ENCODE measurements at regions not wholly inside any gene's neighbourhood (a gene's known extent, or its start where the extent isn't known, plus 50 kb on each side); places are given as distances from the start of the nearest gene placed in this dataset.

- Histone ChIP-seq H3K4me3 (ENCODE audit: control insufficient read depth in 2 of 3, extremely low read depth in 1 of 3, insufficient read depth in 2 of 3, low read depth in 1 of 3, low read length in 3 of 3) (no peak overlapping the region), H3K79me2 (ENCODE audit: control insufficient read depth, insufficient read depth, low read length) (no peaks in the 10 kb centered on the region), H4K20me1 (ENCODE audit: control insufficient read depth, extremely low read depth, insufficient read depth, low read length) (no peaks in the 10 kb centered on the region), H3K36me3 (ENCODE audit: control insufficient read depth in 2 of 2, extremely low read depth in 1 of 2, insufficient read depth in 2 of 2, low read length in 2 of 2) (no peaks in the 10 kb centered on the region), H3K4me1 (ENCODE audit: control insufficient read depth, extremely low read depth, insufficient read depth, low read length) (no peaks in the 10 kb centered on the region), H3K9me1 (ENCODE audit: control insufficient read depth, extremely low read depth, insufficient read depth, low read length) (no peaks in the 10 kb centered on the region), H2AFZ (ENCODE audit: control insufficient read depth, low read length) (no peak overlapping the region), H3K27ac (ENCODE audit: control insufficient read depth, insufficient read depth, low read length) (no peak overlapping the region), H3K4me2 (ENCODE audit: control insufficient read depth, extremely low read depth, insufficient read depth, low read depth, low read length) (no peak overlapping the region), H3K27me3 (ENCODE audit: control insufficient read depth, extremely low read depth, insufficient read depth, low read length) (no peaks in the 10 kb centered on the region), H3K9me3 (ENCODE audit: control insufficient read depth, low read depth, low read length) (no peaks in the 10 kb centered on the region), H3K9ac (ENCODE audit: control insufficient read depth, extremely low read depth, insufficient read depth, low read length) (no peak overlapping the region)
- TF ChIP-seq, protein P1, sequence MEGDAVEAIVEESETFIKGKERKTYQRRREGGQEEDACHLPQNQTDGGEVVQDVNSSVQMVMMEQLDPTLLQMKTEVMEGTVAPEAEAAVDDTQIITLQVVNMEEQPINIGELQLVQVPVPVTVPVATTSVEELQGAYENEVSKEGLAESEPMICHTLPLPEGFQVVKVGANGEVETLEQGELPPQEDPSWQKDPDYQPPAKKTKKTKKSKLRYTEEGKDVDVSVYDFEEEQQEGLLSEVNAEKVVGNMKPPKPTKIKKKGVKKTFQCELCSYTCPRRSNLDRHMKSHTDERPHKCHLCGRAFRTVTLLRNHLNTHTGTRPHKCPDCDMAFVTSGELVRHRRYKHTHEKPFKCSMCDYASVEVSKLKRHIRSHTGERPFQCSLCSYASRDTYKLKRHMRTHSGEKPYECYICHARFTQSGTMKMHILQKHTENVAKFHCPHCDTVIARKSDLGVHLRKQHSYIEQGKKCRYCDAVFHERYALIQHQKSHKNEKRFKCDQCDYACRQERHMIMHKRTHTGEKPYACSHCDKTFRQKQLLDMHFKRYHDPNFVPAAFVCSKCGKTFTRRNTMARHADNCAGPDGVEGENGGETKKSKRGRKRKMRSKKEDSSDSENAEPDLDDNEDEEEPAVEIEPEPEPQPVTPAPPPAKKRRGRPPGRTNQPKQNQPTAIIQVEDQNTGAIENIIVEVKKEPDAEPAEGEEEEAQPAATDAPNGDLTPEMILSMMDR (optimal IDR thresholded peaks at IDR 0.05 in 1 of 3, IDR thresholded peaks at IDR 0.05 in 1 of 3, conservative IDR thresholded peaks at IDR 0.05 in 1 of 3; ENCODE audit: extremely low read depth in 1 of 3, insufficient read depth in 2 of 3, low read length in 3 of 3) = no peak
- no peak for TF ChIP-seq EZH2 (IDR thresholded peaks at IDR 0.05; ENCODE audit: low read length)
- no peak for DNase-seq (ENCODE audit: low read depth, low spot score)
- dilution Hi-C loops (cut with MboI; ENCODE audit: extremely low pct_ligation_motif_present, low sequenced_read_pairs) = no loop called here
- no peak for FAIRE-seq
Observed at GRCh38 chr20:17066902-17067301, 159.9 kb upstream of the PCSK2 start.

DNA sequence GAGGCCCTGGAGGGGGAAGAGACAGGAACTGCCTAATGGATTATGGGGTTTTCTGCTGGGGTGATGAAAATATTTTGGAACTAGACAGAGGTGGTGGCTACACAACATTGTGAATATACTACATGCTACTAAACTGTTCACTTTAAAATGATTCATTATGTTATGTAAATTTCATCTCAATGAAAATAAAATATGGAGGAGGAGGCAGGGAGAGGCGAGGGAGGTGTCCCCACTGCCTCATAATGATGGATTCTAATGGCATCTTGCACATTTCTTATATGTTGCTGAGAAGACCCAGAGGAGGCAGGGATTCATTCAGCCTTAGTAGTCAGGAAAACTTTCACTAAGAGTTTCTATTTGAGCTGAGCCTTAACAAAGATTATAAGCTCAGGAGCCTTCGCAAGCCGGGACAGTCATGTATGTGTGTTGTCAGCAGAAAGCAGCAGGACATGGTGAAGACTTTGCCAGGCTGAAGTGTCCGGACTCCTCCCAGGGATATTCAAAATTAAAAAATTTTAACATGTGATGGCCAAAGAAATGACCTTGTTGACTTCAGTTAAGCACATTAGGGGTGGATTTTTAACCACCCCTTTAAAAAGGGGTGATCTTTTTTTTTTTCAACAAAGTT is 158.6 kb upstream of the PCSK2 start:
- Histone ChIP-seq H3K27ac (ENCODE audit: control insufficient read depth, insufficient read depth, low read length) (no peak overlapping the region), H3K9me3 (ENCODE audit: control insufficient read depth, low read depth, low read length) (no peaks in the 10 kb centered on the region), H3K4me1 (ENCODE audit: control insufficient read depth, extremely low read depth, insufficient read depth, low read length) (no peaks in the 10 kb centered on the region), H3K36me3 (ENCODE audit: control insufficient read depth in 2 of 2, extremely low read depth in 1 of 2, insufficient read depth in 2 of 2, low read length in 2 of 2) (no peaks in the 10 kb centered on the region), H2AFZ (ENCODE audit: control insufficient read depth, low read length) (no peak overlapping the region), H3K9ac (ENCODE audit: control insufficient read depth, extremely low read depth, insufficient read depth, low read length) (no peak overlapping the region), H3K27me3 (ENCODE audit: control insufficient read depth, extremely low read depth, insufficient read depth, low read length) (no peaks in the 10 kb centered on the region), H3K4me3 (ENCODE audit: control insufficient read depth in 2 of 3, extremely low read depth in 1 of 3, insufficient read depth in 2 of 3, low read depth in 1 of 3, low read length in 3 of 3) (no peak overlapping the region), H3K4me2 (ENCODE audit: control insufficient read depth, extremely low read depth, insufficient read depth, low read depth, low read length) (no peak overlapping the region), H3K79me2 (ENCODE audit: control insufficient read depth, insufficient read depth, low read length) (no peaks in the 10 kb centered on the region), H3K9me1 (ENCODE audit: control insufficient read depth, extremely low read depth, insufficient read depth, low read length) (no peaks in the 10 kb centered on the region), H4K20me1 (ENCODE audit: control insufficient read depth, extremely low read depth, insufficient read depth, low read length) (no peaks in the 10 kb centered on the region)
- dilution Hi-C loops (cut with MboI; ENCODE audit: extremely low pct_ligation_motif_present, low sequenced_read_pairs) = no loop called here
- DNase-seq (ENCODE audit: low read depth, low spot score) (no peak), FAIRE-seq (no peak)
- no peak for TF ChIP-seq EZH2 (IDR thresholded peaks at IDR 0.05; ENCODE audit: low read length)
- TF ChIP-seq, protein P1 (optimal IDR thresholded peaks at IDR 0.05 in 1 of 3, IDR thresholded peaks at IDR 0.05 in 1 of 3, conservative IDR thresholded peaks at IDR 0.05 in 1 of 3; ENCODE audit: extremely low read depth in 1 of 3, insufficient read depth in 2 of 3, low read length in 3 of 3) = no peak

Data from keratinocyte (primary cell).